Right lobe of liver (tissue), 4 donors: ENCODE measurements at regions not wholly inside any gene's neighbourhood (a gene's known extent, or its start where the extent isn't known, plus 50 kb on each side); places are given as distances from the start of the nearest gene placed in this dataset.

ENCODE experiments used
- POLR2A ChIP-seq: fragments of 450-650 bp; IDR thresholded peaks from one replicate; pipeline ENCODE4 v1.6.1; 2017; ENCODE audit warnings: antibody characterized with exemption, mild to moderate bottlenecking
- TF ChIP-seq, protein P1 (sequence below), 4 donors: fragments of 200-600 bp in 3 of 4; fragments of 450-650 bp in 1 of 4; IDR thresholded peaks; one replicate each; pipeline versions ENCODE4 v1.5.1 to v1.8.0; 2016 to 2022; ENCODE audit warnings: antibody characterized with exemption in 4 of 4, mild to moderate bottlenecking in 2 of 4
- donor health status: DM: no; HTN: no; CAD: no.
- donor health status: DM: no; HTN: no; CAD: no.
- donor health status: DM: no; HTN: yes; CAD: no.

DNA sequence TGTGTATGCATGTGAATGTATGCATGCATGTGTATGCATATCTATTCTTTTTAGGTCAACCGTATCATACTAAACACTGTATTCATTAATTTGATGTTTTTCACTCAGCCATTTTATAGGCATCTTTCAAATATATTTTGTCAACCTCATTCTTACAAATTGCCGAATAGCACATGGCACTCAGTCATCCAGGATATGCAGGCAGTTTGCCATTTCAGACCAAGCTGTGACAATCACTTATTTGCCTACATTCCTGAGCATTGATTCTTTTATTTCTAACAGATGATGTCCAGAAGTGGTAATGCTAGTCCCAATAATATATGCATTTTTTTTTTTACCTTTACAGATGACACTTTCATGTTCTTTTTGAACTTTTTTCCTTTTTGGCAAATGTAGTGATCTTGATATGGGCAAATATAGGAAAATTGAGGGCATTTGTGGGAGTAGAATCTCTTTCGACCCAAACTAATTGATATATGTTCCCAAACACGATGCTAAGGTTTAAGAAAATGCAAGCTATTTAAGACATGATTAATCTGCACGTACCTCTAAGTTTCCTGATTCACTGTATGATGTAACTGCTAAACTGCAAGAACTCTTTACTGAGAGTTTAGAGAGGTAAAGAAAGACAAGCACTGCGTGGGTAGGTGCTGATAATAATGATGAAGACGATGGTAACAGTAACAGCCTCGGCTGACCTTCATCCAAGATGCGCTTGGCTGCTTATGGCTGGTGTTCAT lies 153.9 kb upstream of the DAP start:
- TF ChIP-seq, protein P1, sequence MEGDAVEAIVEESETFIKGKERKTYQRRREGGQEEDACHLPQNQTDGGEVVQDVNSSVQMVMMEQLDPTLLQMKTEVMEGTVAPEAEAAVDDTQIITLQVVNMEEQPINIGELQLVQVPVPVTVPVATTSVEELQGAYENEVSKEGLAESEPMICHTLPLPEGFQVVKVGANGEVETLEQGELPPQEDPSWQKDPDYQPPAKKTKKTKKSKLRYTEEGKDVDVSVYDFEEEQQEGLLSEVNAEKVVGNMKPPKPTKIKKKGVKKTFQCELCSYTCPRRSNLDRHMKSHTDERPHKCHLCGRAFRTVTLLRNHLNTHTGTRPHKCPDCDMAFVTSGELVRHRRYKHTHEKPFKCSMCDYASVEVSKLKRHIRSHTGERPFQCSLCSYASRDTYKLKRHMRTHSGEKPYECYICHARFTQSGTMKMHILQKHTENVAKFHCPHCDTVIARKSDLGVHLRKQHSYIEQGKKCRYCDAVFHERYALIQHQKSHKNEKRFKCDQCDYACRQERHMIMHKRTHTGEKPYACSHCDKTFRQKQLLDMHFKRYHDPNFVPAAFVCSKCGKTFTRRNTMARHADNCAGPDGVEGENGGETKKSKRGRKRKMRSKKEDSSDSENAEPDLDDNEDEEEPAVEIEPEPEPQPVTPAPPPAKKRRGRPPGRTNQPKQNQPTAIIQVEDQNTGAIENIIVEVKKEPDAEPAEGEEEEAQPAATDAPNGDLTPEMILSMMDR (IDR thresholded peaks at IDR 0.05) = no peak
- no peak for TF ChIP-seq POLR2A
